ENCODE measurements at regions not wholly inside any gene's neighbourhood (a gene's known extent, or its start where the extent isn't known, plus 50 kb on each side); places are given as distances from the start of the nearest gene placed in this dataset.

DNA sequence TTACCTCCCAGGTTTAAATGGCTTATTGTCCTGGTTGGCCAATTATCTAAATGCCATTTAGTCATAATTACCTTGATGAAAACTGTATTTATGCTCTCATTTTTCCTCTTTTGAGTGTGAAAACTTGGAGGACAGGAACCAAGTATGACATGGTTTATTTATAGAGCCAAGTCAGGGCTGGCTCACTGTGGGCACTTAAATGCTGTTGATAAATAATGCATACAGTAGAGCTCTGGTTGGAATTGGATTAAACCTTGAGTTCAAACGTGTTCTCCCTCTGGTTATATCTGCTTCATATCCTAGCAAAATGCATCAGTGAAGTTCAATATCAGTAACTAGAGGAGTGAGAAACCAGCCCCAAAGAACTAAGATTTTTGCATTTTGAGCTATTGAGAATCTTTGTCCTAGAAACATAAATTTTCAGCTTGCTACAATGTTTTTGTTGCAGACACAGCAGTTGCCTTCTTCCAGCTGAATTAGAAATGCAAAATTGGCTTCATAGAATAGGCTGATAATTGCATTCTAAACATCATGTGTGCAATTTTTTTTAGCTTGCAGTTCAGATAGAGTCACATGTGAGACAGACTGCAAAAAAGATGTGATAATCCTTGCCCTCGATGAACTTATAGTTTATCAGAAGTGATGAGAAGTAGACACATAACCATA, 255.8 kb downstream of the BTBD3 start:
- 65% methylated on average over 2 of the region's 2 CpGs for WGBS
- H3K4me1 ChIP-seq = peaks cover 0 to 19% (median 10%) of the 10 kb centered on the region in 4 donors
- intact Hi-C loops (cut with DNase I) = no loop called here
- H3K9me3 ChIP-seq = peaks cover 0 to 5% (median 3%) of the 10 kb centered on the region in 4 donors
- H3K36me3 ChIP-seq = no peaks in the 10 kb centered on the region
- H3K4me3 ChIP-seq = no peak overlapping the region
- H3K27me3 ChIP-seq = no peaks in the 10 kb centered on the region
- TF ChIP-seq EP300 (IDR thresholded peaks at IDR 0.05) = no peak
- no peak for TF ChIP-seq POLR2AphosphoS5 (IDR thresholded peaks at IDR 0.05)
- no peak for TF ChIP-seq POLR2A (IDR thresholded peaks at IDR 0.05; ENCODE audit: low read depth)
- TF ChIP-seq, protein P1, sequence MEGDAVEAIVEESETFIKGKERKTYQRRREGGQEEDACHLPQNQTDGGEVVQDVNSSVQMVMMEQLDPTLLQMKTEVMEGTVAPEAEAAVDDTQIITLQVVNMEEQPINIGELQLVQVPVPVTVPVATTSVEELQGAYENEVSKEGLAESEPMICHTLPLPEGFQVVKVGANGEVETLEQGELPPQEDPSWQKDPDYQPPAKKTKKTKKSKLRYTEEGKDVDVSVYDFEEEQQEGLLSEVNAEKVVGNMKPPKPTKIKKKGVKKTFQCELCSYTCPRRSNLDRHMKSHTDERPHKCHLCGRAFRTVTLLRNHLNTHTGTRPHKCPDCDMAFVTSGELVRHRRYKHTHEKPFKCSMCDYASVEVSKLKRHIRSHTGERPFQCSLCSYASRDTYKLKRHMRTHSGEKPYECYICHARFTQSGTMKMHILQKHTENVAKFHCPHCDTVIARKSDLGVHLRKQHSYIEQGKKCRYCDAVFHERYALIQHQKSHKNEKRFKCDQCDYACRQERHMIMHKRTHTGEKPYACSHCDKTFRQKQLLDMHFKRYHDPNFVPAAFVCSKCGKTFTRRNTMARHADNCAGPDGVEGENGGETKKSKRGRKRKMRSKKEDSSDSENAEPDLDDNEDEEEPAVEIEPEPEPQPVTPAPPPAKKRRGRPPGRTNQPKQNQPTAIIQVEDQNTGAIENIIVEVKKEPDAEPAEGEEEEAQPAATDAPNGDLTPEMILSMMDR (IDR thresholded peaks at IDR 0.05) = no peak
- no peak overlapping the region for H3K27ac ChIP-seq (replicated peaks in 1 of 4)
- no peak for DNase-seq (ENCODE audit: extremely low spot score)

DNA sequence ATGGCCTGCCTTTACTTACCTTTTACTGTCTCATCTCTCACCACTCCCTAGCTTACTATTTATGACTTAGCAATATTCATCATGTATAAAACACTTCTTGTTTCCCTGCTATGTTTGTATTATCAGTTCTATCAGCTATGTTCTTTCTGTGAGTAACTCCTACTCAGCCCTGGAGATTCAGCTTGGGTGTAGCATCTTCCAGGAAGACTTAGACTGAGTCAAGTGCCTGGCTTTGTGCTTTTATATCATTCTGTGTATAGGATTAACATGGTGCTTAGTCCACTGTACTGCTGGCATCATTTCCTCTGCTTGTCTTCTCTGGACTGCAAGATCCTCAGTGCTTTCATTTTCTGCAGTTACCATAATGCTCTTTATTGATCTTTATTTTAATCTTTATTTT, 257.8 kb downstream of the BTBD3 start:
- Histone ChIP-seq H3K9me3 (no peaks in the 10 kb centered on the region), H3K36me3 (no peaks in the 10 kb centered on the region), H3K4me3 (no peak overlapping the region), H3K27me3 (no peaks in the 10 kb centered on the region), H3K27ac (replicated peaks in 1 of 4) (no peak overlapping the region), H3K4me1 (peaks cover 0 to 19% (median 10%) of the 10 kb centered on the region in 4 donors)
- TF ChIP-seq POLR2A (IDR thresholded peaks at IDR 0.05; ENCODE audit: low read depth) (no peak), POLR2AphosphoS5 (IDR thresholded peaks at IDR 0.05) (no peak), EP300 (IDR thresholded peaks at IDR 0.05) (no peak)
- TF ChIP-seq, protein P1 (IDR thresholded peaks at IDR 0.05) = no peak
- intact Hi-C loops (cut with DNase I) = no loop called here
- no peak for DNase-seq (ENCODE audit: extremely low spot score)

DNA sequence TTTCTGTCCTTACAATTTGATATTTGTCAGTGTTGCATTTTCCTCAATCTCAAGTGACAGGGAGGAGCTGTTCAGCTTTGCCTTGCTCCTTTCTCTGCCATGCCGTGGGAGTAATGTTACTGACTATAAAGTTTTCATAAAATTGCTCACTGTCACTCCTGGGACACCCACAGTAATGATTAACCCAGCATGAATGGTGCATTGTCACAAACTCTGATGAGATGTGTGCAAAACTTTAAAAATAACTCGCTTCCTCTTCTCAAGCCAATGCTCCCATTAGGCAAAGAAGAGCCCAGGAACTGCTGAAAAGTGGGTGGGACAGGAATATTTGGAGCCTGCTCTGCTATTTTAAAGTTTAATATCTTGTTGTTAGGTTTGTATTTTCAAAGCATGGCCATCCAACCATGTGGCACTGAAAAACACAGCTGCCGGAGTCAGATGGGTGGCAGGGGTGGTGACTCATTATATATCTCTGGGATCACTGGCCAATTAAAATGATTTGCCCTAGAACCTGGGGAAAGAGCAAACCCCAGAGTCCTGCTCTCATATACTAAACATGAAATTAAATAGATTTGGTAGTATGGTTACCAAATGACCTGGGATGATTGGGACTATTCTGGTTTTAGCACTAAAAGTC, 260.1 kb downstream of the BTBD3 start:
- 75% methylated on average over 3 of the region's 3 CpGs for WGBS
- Histone ChIP-seq H3K4me1 (peaks cover 0 to 9% (median 2%) of the 10 kb centered on the region in 4 donors), H3K27me3 (no peaks in the 10 kb centered on the region), H3K36me3 (no peaks in the 10 kb centered on the region), H3K9me3 (no peaks in the 10 kb centered on the region), H3K27ac (replicated peaks in 1 of 4) (no peak overlapping the region), H3K4me3 (no peak overlapping the region)
- no peak for DNase-seq (ENCODE audit: extremely low spot score)
- TF ChIP-seq EP300 (IDR thresholded peaks at IDR 0.05) (no peak), POLR2AphosphoS5 (IDR thresholded peaks at IDR 0.05) (no peak), POLR2A (IDR thresholded peaks at IDR 0.05; ENCODE audit: low read depth) (no peak)
- TF ChIP-seq, protein P1 (IDR thresholded peaks at IDR 0.05) = no peak
- intact Hi-C loops (cut with DNase I) = no loop called here

DNA sequence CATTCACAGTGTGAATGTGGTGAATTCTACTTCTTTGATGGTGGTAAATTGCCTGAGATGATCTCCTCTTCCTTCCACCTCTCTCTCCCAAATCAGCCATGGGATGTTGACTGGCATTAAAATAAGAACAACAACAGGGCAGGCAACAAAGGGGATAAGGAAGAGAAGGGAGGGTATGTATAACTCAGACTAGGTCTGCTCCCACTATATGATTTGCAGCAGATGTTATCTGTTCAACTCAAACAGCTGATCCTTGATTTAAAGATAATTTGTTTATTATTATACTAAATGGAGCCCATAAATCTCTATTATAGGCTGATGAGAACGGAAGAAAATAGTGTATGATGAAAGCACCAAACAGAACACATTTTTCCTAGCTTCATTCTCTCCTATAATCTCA, 262.0 kb downstream of the BTBD3 start:
- no peaks in the 10 kb centered on the region for H3K9me3 ChIP-seq
- no peak overlapping the region for H3K27ac ChIP-seq (replicated peaks in 1 of 4)
- H3K4me3 ChIP-seq = no peak overlapping the region
- no peak for TF ChIP-seq EP300 (IDR thresholded peaks at IDR 0.05)
- no peak for TF ChIP-seq POLR2A (IDR thresholded peaks at IDR 0.05; ENCODE audit: low read depth)
- H3K4me1 ChIP-seq = no peaks in the 10 kb centered on the region
- WGBS = 51% methylated on average over 1 of the region's 1 CpG
- no peak for DNase-seq (ENCODE audit: extremely low spot score)
- H3K27me3 ChIP-seq = no peaks in the 10 kb centered on the region
- H3K36me3 ChIP-seq = no peaks in the 10 kb centered on the region
- intact Hi-C loops (cut with DNase I) = no loop called here

DNA sequence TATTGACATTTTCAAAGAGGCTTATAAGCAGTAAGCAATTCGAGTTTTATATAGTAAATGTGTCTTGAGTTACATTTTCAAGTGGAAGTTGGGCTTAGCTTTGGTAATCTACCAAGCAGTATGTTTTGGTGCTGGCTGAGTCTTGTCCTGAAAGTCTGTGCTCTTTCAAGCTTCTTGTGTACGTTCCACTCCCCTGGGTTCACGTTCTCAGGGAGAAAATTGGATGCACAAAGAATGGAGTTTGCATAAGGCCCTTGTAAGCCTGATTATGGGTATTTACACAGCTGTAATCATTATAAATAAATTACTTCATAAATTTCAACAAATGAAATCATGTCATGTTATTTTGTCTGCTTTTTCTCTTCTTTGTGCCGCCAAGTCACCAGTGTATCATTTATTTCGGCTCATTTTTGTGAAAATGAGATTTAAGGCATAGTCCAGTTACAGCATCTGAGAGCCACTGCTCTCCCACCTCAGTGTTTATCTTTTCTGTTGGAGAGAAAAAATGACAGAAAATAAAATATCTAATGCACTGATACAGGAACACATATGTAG, 262.5 kb downstream of the BTBD3 start:
- H3K4me3 ChIP-seq = no peak overlapping the region
- no peaks in the 10 kb centered on the region for H3K9me3 ChIP-seq
- no peaks in the 10 kb centered on the region for H3K36me3 ChIP-seq
- no peak overlapping the region for H3K27ac ChIP-seq (replicated peaks in 1 of 4)
- no peak for DNase-seq (ENCODE audit: extremely low spot score)
- no peaks in the 10 kb centered on the region for H3K4me1 ChIP-seq
- H3K27me3 ChIP-seq = no peaks in the 10 kb centered on the region
- intact Hi-C loops (cut with DNase I) = no loop called here
- WGBS = 61% methylated on average over 5 of the region's 5 CpGs
- no peak for TF ChIP-seq EP300 (IDR thresholded peaks at IDR 0.05)
